ENCODE measurements at regions not wholly inside any gene's neighbourhood (a gene's known extent, or its start where the extent isn't known, plus 50 kb on each side); places are given as distances from the start of the nearest gene placed in this dataset.

GRCh38 chr1:112231331-112231730 is 164.7 kb upstream of the CTTNBP2NL start:
- DNase-seq (ENCODE audit: low read depth): no peak
- no peak for TF ChIP-seq CTCF (IDR thresholded peaks at IDR 0.05; ENCODE audit: control insufficient read depth, extremely low read depth, insufficient read depth)
- H3K4me3 ChIP-seq (ENCODE audit: low read depth, low read length): no peak overlapping the region

- DNase-seq (ENCODE audit: low read depth): no peak
- TF ChIP-seq CTCF (IDR thresholded peaks at IDR 0.05; ENCODE audit: control insufficient read depth, extremely low read depth, insufficient read depth): no peak
- H3K4me3 ChIP-seq (ENCODE audit: low read depth, low read length): no peak overlapping the region
These were observed 163.2 kb upstream of the CTTNBP2NL start for GRCh38 chr1:112232848-112233247.

- DNase-seq (ENCODE audit: low read depth): no peak
- no peak overlapping the region for H3K4me3 ChIP-seq (ENCODE audit: low read depth, low read length)
- TF ChIP-seq CTCF (IDR thresholded peaks at IDR 0.05; ENCODE audit: control insufficient read depth, extremely low read depth, insufficient read depth): no peak
These were observed 161.3 kb upstream of the CTTNBP2NL start for GRCh38 chr1:112234710-112235109.

- TF ChIP-seq CTCF (IDR thresholded peaks at IDR 0.05; ENCODE audit: control insufficient read depth, extremely low read depth, insufficient read depth): no peak
- no peak overlapping the region for H3K4me3 ChIP-seq (ENCODE audit: low read depth, low read length)
- no peak for DNase-seq (ENCODE audit: low read depth)
These were observed 157.9 kb upstream of the CTTNBP2NL start for GRCh38 chr1:112237983-112238545.

GRCh38 chr1:112239683-112240330 is 156.2 kb upstream of the CTTNBP2NL start:
- no peak for DNase-seq (ENCODE audit: low read depth)
- no peak for TF ChIP-seq CTCF (IDR thresholded peaks at IDR 0.05; ENCODE audit: control insufficient read depth, extremely low read depth, insufficient read depth)
- no peak overlapping the region for H3K4me3 ChIP-seq (ENCODE audit: low read depth, low read length)

- no peak overlapping the region for H3K4me3 ChIP-seq (ENCODE audit: low read depth, low read length)
- TF ChIP-seq CTCF (IDR thresholded peaks at IDR 0.05; ENCODE audit: control insufficient read depth, extremely low read depth, insufficient read depth): no peak
- DNase-seq (ENCODE audit: low read depth): no peak
These were observed 153.5 kb upstream of the CTTNBP2NL start for GRCh38 chr1:112242470-112242869.

- no peak for TF ChIP-seq CTCF (IDR thresholded peaks at IDR 0.05; ENCODE audit: control insufficient read depth, extremely low read depth, insufficient read depth)
- no peak for DNase-seq (ENCODE audit: low read depth)
- no peak overlapping the region for H3K4me3 ChIP-seq (ENCODE audit: low read depth, low read length)
These were observed 151.9 kb upstream of the CTTNBP2NL start for GRCh38 chr1:112244131-112244530.

Data from LNCaP clone FGC (cell line).